A673 (cell line): ENCODE measurements at regions not wholly inside any gene's neighbourhood (a gene's known extent, or its start where the extent isn't known, plus 50 kb on each side); places are given as distances from the start of the nearest gene placed in this dataset.

Experiments
- EZH2 ChIP-seq: fragments of 200-600 bp; sonication (generic); IDR thresholded peaks from 2 replicates; pipeline ENCODE4 v1.6.1; 2017; ENCODE audit warnings: borderline replicate concordance, low read depth, mild to moderate bottlenecking, mixed read lengths, antibody characterized with exemption, low read length; ENCODE audit not compliant: poor library complexity, severe bottlenecking
- TF ChIP-seq, protein P1 (sequence below): fragments of 300-800, 200-600 bp; sonication (generic); conservative IDR thresholded peaks from 2 replicates; pipeline ENCODE4 v1.5.1; 2017; ENCODE audit warnings: low read depth, mild to moderate bottlenecking, antibody characterized with exemption, low read length, moderate library complexity, mixed read lengths

GRCh38 chr2:220935789-220936321, 636.2 kb downstream of the EPHA4 start:
- TF ChIP-seq, protein P1, sequence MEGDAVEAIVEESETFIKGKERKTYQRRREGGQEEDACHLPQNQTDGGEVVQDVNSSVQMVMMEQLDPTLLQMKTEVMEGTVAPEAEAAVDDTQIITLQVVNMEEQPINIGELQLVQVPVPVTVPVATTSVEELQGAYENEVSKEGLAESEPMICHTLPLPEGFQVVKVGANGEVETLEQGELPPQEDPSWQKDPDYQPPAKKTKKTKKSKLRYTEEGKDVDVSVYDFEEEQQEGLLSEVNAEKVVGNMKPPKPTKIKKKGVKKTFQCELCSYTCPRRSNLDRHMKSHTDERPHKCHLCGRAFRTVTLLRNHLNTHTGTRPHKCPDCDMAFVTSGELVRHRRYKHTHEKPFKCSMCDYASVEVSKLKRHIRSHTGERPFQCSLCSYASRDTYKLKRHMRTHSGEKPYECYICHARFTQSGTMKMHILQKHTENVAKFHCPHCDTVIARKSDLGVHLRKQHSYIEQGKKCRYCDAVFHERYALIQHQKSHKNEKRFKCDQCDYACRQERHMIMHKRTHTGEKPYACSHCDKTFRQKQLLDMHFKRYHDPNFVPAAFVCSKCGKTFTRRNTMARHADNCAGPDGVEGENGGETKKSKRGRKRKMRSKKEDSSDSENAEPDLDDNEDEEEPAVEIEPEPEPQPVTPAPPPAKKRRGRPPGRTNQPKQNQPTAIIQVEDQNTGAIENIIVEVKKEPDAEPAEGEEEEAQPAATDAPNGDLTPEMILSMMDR = no peak
- TF ChIP-seq EZH2 = no peak
